Adrenal gland (tissue), 5 donors: ENCODE measurements at regions not wholly inside any gene's neighbourhood (a gene's known extent, or its start where the extent isn't known, plus 50 kb on each side); places are given as distances from the start of the nearest gene placed in this dataset.

Experiments
- POLR2A ChIP-seq, 2 donors: fragments of 450-650 bp; IDR thresholded peaks; one replicate each; pipeline ENCODE4 v1.6.1; 2017; ENCODE audit warnings: antibody characterized with exemption in 2 of 2, mild to moderate bottlenecking in 2 of 2, moderate library complexity in 1 of 2
- TF ChIP-seq, protein P1 (sequence below), 6 experiments: fragments of 450-650 bp in 4 of 6; fragments of 200-600 bp in 2 of 6; sonication (generic) in 1 of 6; IDR thresholded peaks; 1 replicate in 5 of 6; 2 replicates in 1 of 6; pipeline versions ENCODE4 v1.5.1 to v1.8.0; 2016 to 2021; ENCODE audit warnings: antibody characterized with exemption in 6 of 6, mild to moderate bottlenecking in 2 of 6, moderate library complexity in 1 of 6
- donor health status: DM: no; HTN: no; CAD: no.

GRCh38 chr11:119798656-119799055 is 69.7 kb upstream of the NECTIN1 start:
- TF ChIP-seq, protein P1, sequence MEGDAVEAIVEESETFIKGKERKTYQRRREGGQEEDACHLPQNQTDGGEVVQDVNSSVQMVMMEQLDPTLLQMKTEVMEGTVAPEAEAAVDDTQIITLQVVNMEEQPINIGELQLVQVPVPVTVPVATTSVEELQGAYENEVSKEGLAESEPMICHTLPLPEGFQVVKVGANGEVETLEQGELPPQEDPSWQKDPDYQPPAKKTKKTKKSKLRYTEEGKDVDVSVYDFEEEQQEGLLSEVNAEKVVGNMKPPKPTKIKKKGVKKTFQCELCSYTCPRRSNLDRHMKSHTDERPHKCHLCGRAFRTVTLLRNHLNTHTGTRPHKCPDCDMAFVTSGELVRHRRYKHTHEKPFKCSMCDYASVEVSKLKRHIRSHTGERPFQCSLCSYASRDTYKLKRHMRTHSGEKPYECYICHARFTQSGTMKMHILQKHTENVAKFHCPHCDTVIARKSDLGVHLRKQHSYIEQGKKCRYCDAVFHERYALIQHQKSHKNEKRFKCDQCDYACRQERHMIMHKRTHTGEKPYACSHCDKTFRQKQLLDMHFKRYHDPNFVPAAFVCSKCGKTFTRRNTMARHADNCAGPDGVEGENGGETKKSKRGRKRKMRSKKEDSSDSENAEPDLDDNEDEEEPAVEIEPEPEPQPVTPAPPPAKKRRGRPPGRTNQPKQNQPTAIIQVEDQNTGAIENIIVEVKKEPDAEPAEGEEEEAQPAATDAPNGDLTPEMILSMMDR (IDR thresholded peaks at IDR 0.05): no peak
- TF ChIP-seq POLR2A (IDR thresholded peaks at IDR 0.05): no peak
